ENCODE measurements at regions not wholly inside any gene's neighbourhood (a gene's known extent, or its start where the extent isn't known, plus 50 kb on each side); places are given as distances from the start of the nearest gene placed in this dataset.

DNA sequence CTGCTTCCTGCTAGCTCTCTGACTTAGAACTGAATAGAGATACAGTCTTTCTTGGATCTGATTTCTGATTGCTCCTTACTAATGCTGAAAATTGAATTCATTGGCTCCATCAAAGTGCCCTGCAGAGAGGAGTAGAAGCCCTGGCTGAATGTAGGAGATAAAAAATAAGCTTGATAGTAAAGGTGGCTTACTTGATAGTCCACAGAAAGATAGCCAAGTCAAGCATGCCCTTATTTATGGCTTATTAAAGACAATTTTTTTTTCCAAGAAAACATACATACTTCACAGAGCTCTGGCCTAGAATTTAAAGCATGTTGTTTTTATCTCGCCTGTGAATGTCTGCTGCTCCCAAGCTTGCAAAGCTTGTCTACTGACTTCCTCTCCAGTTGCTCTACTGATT lies 124.6 kb upstream of the CADPS start:
- H2BK5ac ChIP-seq (ENCODE audit: low read depth, low read length) = no peak overlapping the region
- peaks cover 0 to 7% (median 3%) of the 10 kb centered on the region in 4 experiments; a peak in 3 of 7 replicates for H3K4me1 ChIP-seq (replicated peaks in 1 of 4; ENCODE audit: control insufficient read depth in 3 of 4, insufficient read depth in 4 of 4, low read length in 3 of 4)
- no peak overlapping the region for H2BK20ac ChIP-seq (ENCODE audit: low read length)
- no peaks in the 10 kb centered on the region for H3K23me2 ChIP-seq (ENCODE audit: low read depth, low read length)
- no peak overlapping the region for H4K5ac ChIP-seq (ENCODE audit: insufficient read length, low read depth, low read length)
- FAIRE-seq (no peak), DNase-seq (ENCODE audit: low read depth in 1 of 2, low spot score in 2 of 2) (no peak)
- H3K18ac ChIP-seq (ENCODE audit: extremely low read depth, low read length) = no peak overlapping the region
- no peak overlapping the region for H3K9ac ChIP-seq (replicated peaks in 1 of 4; ENCODE audit: extremely low read depth in 1 of 4, low read depth in 3 of 4, low read length in 3 of 4)
- H2BK120ac ChIP-seq (replicated peaks; ENCODE audit: low read depth, low read length) = no peak overlapping the region
- WGBS, 2 experiments (ENCODE audit: extremely low coverage in 1 of 2, insufficient coverage in 1 of 2, insufficient read length in 1 of 2, insufficient replicate concordance in 2 of 2, low coverage in 1 of 2, low lambda C conversion rate in 2 of 2, missing lambda C conversion rate in 1 of 2) = 86% methylated on average over 1 of the region's 1 CpG; no CpG with 5 or more reads in 1 of the 2 experiments
- no peak overlapping the region for H3K4me3 ChIP-seq (ENCODE audit: extremely low read depth in 1 of 4, insufficient read depth in 2 of 4, low read depth in 3 of 4, low read length in 4 of 4)
- no peak overlapping the region for H3K4ac ChIP-seq (replicated peaks; ENCODE audit: insufficient read length, low read depth, low read length)
- no peak overlapping the region for H4K8ac ChIP-seq (ENCODE audit: extremely low read depth, insufficient read depth, low read length)
- no peak overlapping the region for H2BK15ac ChIP-seq (ENCODE audit: low read length)
- POLR2A ChIA-PET (ENCODE audit: partially characterized antibody) = interaction anchor here (0.9 to 3.0 kb wide), 4 partner anchors 8 to 90 kb away, joined by 3 to 9 read pairs (median 3); no protein-coding TSS in a partner anchor
- H3K79me1 ChIP-seq (ENCODE audit: low read depth, low read length) = no peaks in the 10 kb centered on the region
- H3K27me3 ChIP-seq (replicated peaks in 1 of 4; ENCODE audit: control insufficient read depth in 3 of 4, extremely low read depth in 1 of 4, insufficient read depth in 3 of 4, low read length in 3 of 4) = peaks cover 0 to 1% (median 0%) of the 10 kb centered on the region in 4 experiments; a peak in 1 of 7 replicates
- H3K14ac ChIP-seq (ENCODE audit: insufficient read length) = no peak overlapping the region
- peaks cover 0 to 2% of the 10 kb centered on the region in 2 experiments for H4K20me1 ChIP-seq (replicated peaks in 1 of 2; ENCODE audit: control insufficient read depth in 1 of 2, insufficient read depth in 2 of 2, low read length in 2 of 2)
- H3K9me3 ChIP-seq (ENCODE audit: insufficient read depth in 2 of 2, low read depth in 1 of 2, low read length in 1 of 2) = peaks cover 5 to 11% of the 10 kb centered on the region in 2 experiments; a peak in 3 of 4 replicates
- no peak overlapping the region for H3K27ac ChIP-seq (ENCODE audit: low read depth, low read length)
- H3K79me2 ChIP-seq (ENCODE audit: control insufficient read depth in 1 of 2, insufficient read depth in 2 of 2, low read length in 2 of 2) = no peaks in the 10 kb centered on the region
- no peak overlapping the region for H3K23ac ChIP-seq (ENCODE audit: insufficient read length)
- peaks cover 0 to 23% (median 8%) of the 10 kb centered on the region in 4 experiments; a peak in 4 of 8 replicates for H3K36me3 ChIP-seq (ENCODE audit: control insufficient read depth in 2 of 4, insufficient read depth in 4 of 4, low read length in 3 of 4)
- H4K91ac ChIP-seq (replicated peaks; ENCODE audit: insufficient read length, low read length) = no peak overlapping the region
- H3K4me2 ChIP-seq (ENCODE audit: insufficient read depth in 1 of 2, low read depth in 2 of 2, low read length in 2 of 2) = no peak overlapping the region
- no peak overlapping the region for H3K56ac ChIP-seq (replicated peaks; ENCODE audit: insufficient read length, low read depth, low read length)
- H2AFZ ChIP-seq (ENCODE audit: low read length) = no peak overlapping the region
- CTCF ChIA-PET (ENCODE audit: partially characterized antibody) = interaction anchor here (0.7 to 1.0 kb wide), 3 partner anchors 9 to 334 kb away, joined by 3 read pairs; no protein-coding TSS in a partner anchor
- no peak overlapping the region for H2AK5ac ChIP-seq (ENCODE audit: low read depth, low read length)
- no peak overlapping the region for H2BK12ac ChIP-seq (ENCODE audit: low read depth, low read length)
- TF ChIP-seq NANOG (IDR thresholded peaks at IDR 0.05; ENCODE audit: insufficient read depth, low read depth, low read length, poor library complexity, severe bottlenecking) (no peak), POLR2A (IDR thresholded peaks at IDR 0.05; ENCODE audit: control extremely low read depth in 1 of 2, low read depth in 2 of 2, low read length in 2 of 2) (no peak), CTBP2 (IDR thresholded peaks at IDR 0.05; ENCODE audit: borderline replicate concordance, insufficient read depth, insufficient read length, low read length) (no peak), SUZ12 (IDR thresholded peaks at IDR 0.05; ENCODE audit: low read length) (no peak), RFX5 (IDR thresholded peaks at IDR 0.05; ENCODE audit: borderline replicate concordance, low read depth, low read length) (no peak), POLR2AphosphoS5 (IDR thresholded peaks at IDR 0.05; ENCODE audit: low read depth, low read length) (no peak), KDM4A (IDR thresholded peaks at IDR 0.05; ENCODE audit: low read depth, low read length, severe bottlenecking) (no peak), SP1 (IDR thresholded peaks at IDR 0.05; ENCODE audit: low read depth, low read length) (no peak), RNF2 (IDR thresholded peaks at IDR 0.05; ENCODE audit: borderline replicate concordance, low read depth, low read length, missing control alignments, poor library complexity, severe bottlenecking) (no peak), JUN (IDR thresholded peaks at IDR 0.05; ENCODE audit: low read depth, low read length) (no peak), ASH2L (IDR thresholded peaks at IDR 0.05; ENCODE audit: low read length) (no peak), SRF (IDR thresholded peaks at IDR 0.05; ENCODE audit: low read depth, low read length) (no peak), HDAC6 (IDR thresholded peaks at IDR 0.05; ENCODE audit: low read depth, low read length) (no peak)
- TF ChIP-seq, protein P1, sequence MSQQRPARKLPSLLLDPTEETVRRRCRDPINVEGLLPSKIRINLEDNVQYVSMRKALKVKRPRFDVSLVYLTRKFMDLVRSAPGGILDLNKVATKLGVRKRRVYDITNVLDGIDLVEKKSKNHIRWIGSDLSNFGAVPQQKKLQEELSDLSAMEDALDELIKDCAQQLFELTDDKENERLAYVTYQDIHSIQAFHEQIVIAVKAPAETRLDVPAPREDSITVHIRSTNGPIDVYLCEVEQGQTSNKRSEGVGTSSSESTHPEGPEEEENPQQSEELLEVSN (IDR thresholded peaks at IDR 0.05) = no peak
